Femur (tissue), 1 donor: ENCODE measurements at regions not wholly inside any gene's neighbourhood (a gene's known extent, or its start where the extent isn't known, plus 50 kb on each side); places are given as distances from the start of the nearest gene placed in this dataset.
"Not testable (repeated sequence)": the region's sequence is repeated elsewhere in the genome, so short reads cannot be mapped to it uniquely, and the experiment has no call there.

Experiments
- DNase-seq: peaks from one replicate; pipeline ENCODE4 v3.0.0-alpha.2; 2017

- DNase-seq = no peak
Measured at GRCh38 chr7:69433081-69433480, 165.2 kb upstream of the AUTS2 start.

DNA sequence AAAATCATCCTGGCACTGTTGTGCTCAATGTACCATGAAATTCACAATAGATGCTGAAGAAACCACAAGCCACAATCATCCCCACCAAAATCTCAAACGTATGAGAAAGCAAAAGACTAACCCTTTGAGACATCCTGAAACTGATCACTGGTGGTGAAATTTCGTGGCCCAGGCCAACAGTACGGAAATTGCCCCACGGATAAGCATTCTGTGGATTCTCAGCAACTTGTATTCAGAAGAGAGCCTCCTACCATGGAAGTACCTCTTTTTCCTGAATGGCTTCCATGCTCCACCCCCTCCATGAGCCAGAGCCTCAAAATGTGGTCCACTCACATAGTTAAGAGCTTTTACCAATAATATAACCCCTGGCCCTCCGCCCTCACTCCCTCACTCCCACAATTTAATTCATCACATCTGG is 163.9 kb upstream of the AUTS2 start:
- peak; percentile 66 for DNase-seq

GRCh38 chr7:69435711-69436110 is 162.6 kb upstream of the AUTS2 start:
- no peak for DNase-seq

- DNase-seq = no peak
Measured at GRCh38 chr7:69436946-69437345, 161.3 kb upstream of the AUTS2 start.

DNA sequence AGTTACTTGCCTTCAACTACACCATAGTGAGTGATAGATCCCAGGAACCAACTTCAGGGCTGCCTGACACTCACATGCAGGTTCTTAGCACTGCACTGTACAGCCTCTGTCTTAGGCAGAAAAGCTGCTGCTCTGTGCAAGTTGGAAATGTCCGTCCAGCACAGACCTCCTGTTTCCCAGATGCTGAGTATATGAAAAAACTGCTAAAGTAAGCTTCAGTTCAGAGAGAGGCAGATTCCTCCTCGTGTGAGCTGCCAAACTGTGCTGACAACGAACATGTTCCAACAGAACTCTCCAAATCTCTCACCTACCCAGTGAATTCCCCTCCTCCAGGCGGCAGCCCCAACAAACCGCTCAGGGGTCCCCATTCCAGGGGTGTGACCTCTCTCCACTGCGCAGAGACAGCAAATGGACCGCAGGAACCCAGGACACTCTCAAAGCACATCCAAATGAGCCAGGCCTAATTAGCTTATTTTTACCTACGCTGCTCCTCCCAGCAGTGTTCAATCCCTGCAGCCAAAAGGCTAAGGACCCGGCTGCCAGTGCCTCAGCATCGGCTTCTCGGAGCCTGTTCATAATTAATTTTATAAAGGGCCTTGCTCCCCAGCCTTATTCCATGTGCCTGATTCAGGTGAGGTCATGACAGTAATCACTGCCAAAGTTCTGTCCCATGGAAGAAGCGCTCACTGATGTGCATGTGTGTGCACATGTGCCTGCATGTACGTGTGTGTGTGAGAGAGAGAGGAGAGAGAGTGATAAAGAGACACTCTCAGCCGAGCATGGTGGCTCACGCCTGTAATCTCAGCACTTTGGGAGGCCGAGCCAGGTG is 159.5 kb upstream of the AUTS2 start:
- DNase-seq = peak; percentile 76

DNA sequence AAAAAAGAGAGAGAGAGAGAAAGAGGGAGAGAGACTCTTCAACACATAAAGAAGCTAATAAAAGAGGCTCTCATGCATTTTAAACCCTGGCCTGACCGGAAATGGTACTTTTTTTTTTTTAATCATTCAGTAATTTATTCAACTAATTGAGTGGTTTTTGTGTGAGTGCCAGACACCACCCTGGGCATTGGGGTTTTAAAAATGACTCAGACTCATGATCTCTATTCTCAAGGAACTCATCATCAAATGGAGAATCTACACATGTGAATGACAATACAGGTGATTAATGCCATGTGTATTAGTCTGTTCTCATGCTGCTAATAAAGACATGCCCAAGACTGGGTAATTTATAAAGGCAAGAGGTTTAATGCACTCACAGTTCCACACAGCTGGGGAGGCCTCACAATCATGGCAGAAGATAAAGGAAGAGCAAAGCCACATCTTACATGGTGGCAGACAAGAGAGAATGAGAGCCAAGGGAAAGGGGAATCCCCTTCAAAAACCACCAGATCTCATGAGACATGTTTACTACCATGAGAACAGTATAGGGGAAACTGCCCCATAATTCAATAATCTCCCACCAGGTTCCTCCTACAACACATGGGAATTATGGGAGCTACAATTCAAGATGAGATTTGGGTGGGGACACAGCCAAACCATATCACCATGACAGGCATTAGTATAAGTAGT is 158.5 kb upstream of the AUTS2 start:
- DNase-seq = no peak

DNA sequence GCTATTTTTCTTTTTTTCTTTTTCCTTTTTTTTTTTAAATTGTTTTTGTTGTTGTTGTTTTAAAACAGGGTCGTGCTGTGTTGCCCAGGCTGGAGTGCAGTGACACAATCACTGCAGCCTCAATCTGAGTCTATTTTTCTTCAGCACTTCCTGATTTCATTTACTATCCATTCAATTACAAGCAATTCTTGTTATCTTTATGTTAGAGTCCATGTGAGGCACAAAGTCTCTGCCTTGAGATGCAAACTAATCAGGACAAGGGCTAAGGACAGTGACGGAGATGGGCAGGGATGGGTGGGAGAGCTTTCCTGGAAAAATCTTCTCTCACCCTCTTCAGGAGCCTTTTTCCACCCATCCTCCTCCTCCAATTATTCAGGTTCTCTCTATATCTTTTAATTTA is 157.3 kb upstream of the AUTS2 start:
- no peak for DNase-seq

DNA sequence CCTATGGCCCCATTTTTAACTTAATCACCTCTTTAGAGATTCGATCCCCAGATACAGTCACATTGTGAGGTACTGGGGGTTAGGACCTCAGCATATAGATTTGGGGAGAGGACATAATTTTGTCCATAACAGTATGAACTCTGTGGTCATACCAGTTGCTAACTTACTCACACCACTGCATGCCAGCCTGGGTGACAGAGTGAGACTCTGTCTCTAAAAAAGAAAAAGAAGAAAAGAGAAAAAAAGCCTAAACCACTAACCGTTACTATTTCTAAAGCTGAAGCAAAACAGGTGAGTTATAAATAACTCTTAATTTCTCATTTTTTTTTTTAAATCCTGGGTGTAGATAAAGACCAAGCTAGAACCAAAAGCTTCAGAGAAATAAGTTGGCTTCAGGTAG is 155.1 kb upstream of the AUTS2 start:
- DNase-seq = no peak

DNA sequence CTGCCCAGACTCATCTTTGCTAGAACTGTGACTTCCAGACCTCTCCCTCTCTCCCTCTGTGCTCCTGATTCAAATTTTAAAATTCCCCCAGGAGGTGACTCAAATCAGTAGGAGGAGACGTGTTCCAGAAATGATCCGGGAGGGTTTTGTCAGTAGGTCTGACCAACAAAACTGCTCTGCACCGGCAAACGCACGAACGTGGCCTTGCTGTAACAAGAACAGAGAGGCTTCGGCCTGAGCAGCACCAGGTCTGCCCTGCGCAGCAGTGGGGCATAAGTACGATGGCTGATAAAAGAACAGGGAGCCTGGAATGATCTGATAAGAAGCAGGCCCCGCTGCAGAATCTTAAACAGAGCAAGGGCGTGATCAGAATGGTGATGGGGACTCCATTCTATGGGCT is 152.7 kb upstream of the AUTS2 start:
- DNase-seq = no peak

DNA sequence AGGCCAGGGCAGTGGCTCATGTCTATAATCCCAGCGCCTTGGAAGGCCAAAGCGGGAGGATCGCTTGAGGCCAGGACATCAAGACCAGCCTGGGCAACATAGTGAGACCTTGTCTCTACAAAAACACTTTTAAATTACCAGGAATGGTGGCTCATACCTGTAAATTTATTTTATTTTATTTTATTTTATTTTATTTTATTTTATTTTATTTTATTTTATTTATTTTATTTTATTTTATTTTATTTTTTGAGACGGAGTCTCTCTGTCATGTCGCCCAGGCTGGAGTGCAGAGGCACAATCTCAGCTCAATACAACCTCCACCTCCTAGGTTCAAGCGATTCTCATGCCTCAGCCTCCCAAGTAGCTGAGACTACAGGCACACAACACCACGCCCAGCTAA is 152.1 kb upstream of the AUTS2 start:
- DNase-seq = not testable (repeated sequence)

- DNase-seq = peak; percentile 54
Measured at GRCh38 chr7:69448071-69448470, 150.2 kb upstream of the AUTS2 start.

DNA sequence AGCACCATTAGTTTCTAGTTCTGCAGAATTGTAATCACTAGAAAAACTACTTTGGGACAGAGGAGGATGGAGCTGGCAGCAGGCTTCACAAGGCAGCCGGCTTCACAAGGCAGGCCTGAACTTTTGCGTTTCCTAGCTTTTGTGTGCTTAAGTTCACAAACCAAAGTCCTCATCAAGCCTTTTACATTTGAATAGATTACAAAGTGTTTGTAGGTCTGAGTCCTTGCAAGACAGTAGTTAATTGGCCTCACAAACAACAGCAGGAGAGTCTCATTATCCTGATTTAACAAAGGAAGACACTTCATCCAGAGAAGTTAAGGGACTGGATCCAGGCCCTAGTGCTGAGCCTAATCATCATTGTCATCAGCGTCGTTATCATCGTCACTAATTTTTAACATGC is 147.8 kb upstream of the AUTS2 start:
- no peak for DNase-seq

DNA sequence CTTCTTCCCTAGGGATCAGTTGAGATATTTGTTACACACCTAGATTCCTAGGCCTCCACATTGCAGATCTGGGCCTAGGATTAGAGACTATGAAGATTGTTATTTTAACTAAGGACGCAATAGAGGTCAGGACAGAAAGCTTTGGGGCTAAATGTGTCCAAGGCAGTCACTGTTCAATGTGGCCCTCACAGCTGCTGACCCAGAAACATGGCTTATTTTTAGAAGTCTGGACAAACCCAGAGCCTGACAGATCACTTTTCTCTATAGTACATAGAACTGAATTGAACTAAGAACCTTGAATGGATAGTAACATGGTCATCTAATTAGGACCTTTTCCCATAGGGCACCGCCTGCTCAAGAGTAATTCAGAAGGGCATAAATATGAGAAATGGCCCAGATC is 146.6 kb upstream of the AUTS2 start:
- DNase-seq = no peak

- no peak for DNase-seq
Measured at GRCh38 chr7:69452797-69453196, 145.5 kb upstream of the AUTS2 start.

DNA sequence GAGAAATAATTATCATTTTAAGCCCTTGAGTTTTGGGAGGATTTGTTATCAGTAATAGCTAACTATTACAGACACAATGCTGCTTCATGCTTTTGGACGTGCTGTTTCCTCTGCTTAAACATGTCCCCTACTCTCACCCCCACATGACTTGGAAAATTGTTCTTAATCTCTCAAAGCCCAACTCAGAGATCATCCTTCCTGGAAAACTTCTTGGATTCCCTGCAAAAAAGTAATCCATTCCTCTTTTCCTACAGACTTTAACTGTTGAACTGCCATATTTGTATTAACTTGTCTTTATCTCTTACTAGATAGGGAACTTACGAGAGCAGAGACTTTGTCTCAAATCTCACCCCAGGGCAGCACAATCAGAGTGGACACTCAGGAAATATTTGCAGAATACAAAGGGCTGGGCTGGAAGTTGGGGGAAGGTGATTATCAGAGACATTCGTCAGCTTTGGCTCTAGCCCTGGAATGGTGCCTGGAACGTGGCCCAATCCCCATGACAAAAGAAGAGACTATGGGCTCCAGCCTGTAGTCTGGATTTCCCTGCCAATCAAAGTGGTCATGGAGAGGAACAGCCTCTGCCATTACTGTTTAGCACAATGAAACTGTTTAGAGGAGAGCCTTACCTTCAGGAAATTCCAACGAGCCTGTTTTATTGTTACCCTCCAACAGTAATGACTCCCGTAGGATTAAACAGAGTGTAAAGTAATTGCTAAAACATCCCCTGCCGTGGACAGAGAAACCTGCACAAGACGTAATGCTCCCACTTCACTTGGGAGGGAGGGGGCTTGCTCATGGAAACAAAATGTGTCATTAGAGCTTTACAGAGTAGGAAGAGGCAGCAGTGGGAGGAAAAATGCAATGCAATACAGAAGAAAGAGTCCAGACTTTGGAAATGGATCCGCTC is 140.4 kb upstream of the AUTS2 start:
- peak; percentile 79 for DNase-seq

DNA sequence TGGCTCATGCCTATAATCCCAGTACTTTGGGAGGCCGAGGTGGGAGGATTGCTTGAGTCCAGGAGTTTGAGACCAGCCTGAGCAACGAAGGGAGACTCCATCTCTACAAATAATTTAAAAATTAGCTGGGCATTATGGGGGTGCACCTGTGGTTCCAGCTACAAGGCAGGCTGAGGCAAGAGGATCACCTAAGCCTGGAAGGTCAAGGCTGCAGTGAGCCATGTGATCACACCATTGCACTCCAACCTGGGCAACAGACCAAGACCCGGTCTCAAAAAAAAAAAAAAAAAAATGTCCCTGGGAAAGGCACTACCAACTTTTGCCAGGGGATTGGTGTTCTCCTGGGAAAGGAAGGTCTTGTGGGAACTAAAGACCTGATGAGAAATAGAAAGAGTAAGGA is 134.2 kb upstream of the AUTS2 start:
- no peak for DNase-seq

DNA sequence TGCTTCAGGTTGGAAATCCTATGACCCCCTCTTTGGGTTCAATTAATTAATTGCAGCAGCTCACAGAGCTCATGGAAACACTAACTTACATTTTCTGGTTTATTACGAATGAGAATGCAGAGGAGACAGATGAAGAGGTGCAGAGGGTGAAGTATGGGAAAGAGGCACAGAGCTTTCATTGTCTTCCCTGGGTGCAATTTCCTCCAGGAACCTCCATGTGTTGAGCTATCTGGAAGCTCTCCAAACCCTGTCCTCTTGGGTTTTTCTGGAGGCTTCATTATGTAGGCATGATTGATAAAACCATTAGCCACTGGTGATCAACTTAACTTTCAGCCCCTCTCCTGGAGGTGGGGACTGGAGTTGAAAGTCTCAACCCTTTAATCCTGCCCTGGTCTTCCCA is 133.0 kb upstream of the AUTS2 start:
- DNase-seq = no peak

- no peak for DNase-seq
Measured at GRCh38 chr7:69467826-69468225, 130.4 kb upstream of the AUTS2 start.

- DNase-seq = no peak
Measured at GRCh38 chr7:69476416-69476815, 121.9 kb upstream of the AUTS2 start.

DNA sequence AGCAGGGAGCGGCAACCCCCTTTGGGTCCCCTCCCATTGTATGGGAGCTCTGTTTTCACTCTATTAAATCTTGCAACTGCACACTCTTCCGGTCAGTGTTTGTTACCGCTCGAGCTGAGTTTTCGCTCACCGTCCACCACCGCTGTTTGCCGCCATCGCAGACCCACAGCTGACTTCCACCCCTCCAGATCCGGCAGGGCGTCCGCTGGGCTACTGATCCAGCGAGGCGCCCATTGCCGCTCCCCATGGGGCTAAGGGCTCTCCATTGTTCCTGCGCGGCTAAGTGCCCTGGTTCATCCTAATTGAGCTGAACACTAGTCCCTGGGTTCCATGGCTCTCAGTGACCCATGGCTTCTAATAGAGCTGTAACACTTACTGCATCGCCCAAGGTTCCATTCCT is 115.6 kb upstream of the AUTS2 start:
- no peak for DNase-seq

GRCh38 chr7:69489533-69489932 is 108.7 kb upstream of the AUTS2 start:
- DNase-seq = no peak

DNA sequence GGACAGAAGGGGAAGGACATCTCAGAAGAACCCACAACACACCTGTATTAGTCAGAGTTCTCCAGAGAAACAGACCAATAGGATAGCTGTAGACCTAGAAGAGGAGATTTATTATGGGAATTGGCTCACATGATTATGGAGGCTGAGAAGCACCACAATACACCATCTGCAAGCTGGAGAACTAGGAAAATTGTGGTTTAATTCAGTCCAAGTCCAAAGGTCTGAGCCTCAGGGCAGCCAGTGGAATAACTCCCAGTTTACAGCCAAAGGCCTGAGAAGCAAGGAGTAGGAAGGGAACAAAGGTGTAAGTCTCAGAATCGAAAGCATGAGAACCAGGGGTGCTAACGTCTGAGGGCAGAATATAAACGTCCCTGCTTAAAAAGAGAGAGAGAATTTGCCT is 99.6 kb upstream of the AUTS2 start:
- no peak for DNase-seq

DNA sequence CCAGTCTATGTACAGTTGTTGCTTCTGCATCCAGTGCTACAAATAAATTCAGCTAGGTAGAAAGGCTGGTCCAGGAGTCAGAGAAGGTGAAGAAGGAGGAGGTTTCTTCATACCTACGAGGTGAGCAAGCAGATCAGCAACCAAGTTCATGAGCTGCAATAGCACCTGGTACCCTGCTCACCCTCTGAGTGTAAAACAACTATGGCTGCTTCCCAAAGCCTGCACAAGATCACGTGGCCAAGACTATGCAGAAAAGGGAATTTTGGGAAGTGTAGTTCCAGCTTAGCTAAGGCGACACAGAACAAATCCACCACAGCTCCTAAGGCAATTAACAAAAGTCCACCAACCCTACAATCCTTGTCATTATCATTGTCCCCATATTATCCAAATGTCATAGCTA is 95.9 kb upstream of the AUTS2 start:
- no peak for DNase-seq
